Suprapubic skin (tissue), 4 donors: ENCODE measurements at regions not wholly inside any gene's neighbourhood (a gene's known extent, or its start where the extent isn't known, plus 50 kb on each side); places are given as distances from the start of the nearest gene placed in this dataset.
A peak's percentile ranks its signal among the peaks of the same experiment; 100 is the strongest.

Experiments
- DNase-seq, 2 donors: peaks; one replicate each; pipeline ENCODE4 v3.0.0-alpha.2; 2019; ENCODE audit warnings: low spot score in 2 of 2
- H3K27ac ChIP-seq: fragments of 200-600 bp; sonication (generic); one replicate; pipeline ENCODE4 v1.5.1; 2019
- H3K27me3 ChIP-seq: fragments of 200-600 bp; sonication (generic); one replicate; pipeline ENCODE4 v1.5.1; 2019
- H3K36me3 ChIP-seq: fragments of 200-600 bp; sonication (generic); one replicate; pipeline ENCODE4 v1.5.1; 2019
- H3K4me1 ChIP-seq: fragments of 200-600 bp; sonication (generic); one replicate; pipeline ENCODE4 v1.5.1; 2019
- H3K4me3 ChIP-seq: fragments of 200-600 bp; sonication (generic); one replicate; pipeline ENCODE4 v1.5.1; 2019; ENCODE audit warnings: mild to moderate bottlenecking
- H3K9me3 ChIP-seq: fragments of 200-600 bp; sonication (generic); one replicate; pipeline ENCODE4 v1.5.1; 2019
- EP300 ChIP-seq: sonication (generic); formaldehyde crosslinking; IDR thresholded peaks from one replicate; pipeline ENCODE4 v1.6.1; 2017; ENCODE audit warnings: antibody characterized with exemption
- POLR2A ChIP-seq, 2 donors: fragments of 450-650 bp; IDR thresholded peaks; one replicate each; pipeline ENCODE4 v1.6.1; 2017; ENCODE audit warnings: antibody characterized with exemption in 2 of 2, mild to moderate bottlenecking in 2 of 2, moderate library complexity in 2 of 2
- POLR2AphosphoS5 ChIP-seq, 3 donors: sonication (generic); formaldehyde crosslinking; IDR thresholded peaks; one replicate each; pipeline ENCODE4 v1.6.1; 2017; ENCODE audit warnings: antibody characterized with exemption in 3 of 3
- WGBS: methylation state at CpG from one replicate; pipeline ENCODE4 v1.1.5; 2018; 5-methylcytosine and 5-hydroxymethylcytosine counted together
- TF ChIP-seq, protein P1 (sequence below), 2 donors: fragments of 200-600 bp in 1 of 2; fragments of 450-650 bp in 1 of 2; sonication (generic) in 1 of 2; IDR thresholded peaks; one replicate each; pipeline ENCODE4 v1.5.1; 2016 to 2019; ENCODE audit warnings: antibody characterized with exemption in 2 of 2, mild to moderate bottlenecking in 1 of 2, moderate library complexity in 1 of 2

DNA sequence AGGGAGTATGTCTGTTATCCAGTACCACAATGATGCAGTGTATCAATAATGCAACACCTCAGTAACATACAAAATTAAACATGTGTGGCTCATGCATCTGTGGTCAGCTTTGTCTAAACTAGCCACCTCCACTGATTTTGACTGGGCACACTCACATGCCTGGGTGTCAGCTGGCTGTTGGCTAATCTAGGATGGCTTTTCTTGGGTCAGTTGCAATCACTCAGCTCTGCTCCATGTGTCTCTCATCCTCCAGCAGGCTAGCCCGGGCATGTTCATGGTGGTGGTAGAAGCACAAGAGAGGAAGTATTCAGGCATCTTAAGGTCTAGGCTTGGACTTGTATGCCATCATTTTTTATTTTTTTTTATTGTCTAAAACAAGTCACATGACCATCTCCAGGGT, 59.3 kb upstream of the JAG1 start:
- Histone ChIP-seq H3K27ac (no peak overlapping the region), H3K27me3 (no peaks in the 10 kb centered on the region), H3K4me1 (peaks cover 7% of the 10 kb centered on the region), H3K36me3 (no peaks in the 10 kb centered on the region), H3K9me3 (no peaks in the 10 kb centered on the region), H3K4me3 (no peak overlapping the region)
- WGBS: 93% methylated on average over 1 of the region's 1 CpG
- DNase-seq: no peak
- TF ChIP-seq POLR2A (IDR thresholded peaks at IDR 0.05): no peak
- TF ChIP-seq, protein P1, sequence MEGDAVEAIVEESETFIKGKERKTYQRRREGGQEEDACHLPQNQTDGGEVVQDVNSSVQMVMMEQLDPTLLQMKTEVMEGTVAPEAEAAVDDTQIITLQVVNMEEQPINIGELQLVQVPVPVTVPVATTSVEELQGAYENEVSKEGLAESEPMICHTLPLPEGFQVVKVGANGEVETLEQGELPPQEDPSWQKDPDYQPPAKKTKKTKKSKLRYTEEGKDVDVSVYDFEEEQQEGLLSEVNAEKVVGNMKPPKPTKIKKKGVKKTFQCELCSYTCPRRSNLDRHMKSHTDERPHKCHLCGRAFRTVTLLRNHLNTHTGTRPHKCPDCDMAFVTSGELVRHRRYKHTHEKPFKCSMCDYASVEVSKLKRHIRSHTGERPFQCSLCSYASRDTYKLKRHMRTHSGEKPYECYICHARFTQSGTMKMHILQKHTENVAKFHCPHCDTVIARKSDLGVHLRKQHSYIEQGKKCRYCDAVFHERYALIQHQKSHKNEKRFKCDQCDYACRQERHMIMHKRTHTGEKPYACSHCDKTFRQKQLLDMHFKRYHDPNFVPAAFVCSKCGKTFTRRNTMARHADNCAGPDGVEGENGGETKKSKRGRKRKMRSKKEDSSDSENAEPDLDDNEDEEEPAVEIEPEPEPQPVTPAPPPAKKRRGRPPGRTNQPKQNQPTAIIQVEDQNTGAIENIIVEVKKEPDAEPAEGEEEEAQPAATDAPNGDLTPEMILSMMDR (IDR thresholded peaks at IDR 0.05): no peak
- no peak for TF ChIP-seq EP300
- no peak for TF ChIP-seq POLR2AphosphoS5 (IDR thresholded peaks at IDR 0.05)

DNA sequence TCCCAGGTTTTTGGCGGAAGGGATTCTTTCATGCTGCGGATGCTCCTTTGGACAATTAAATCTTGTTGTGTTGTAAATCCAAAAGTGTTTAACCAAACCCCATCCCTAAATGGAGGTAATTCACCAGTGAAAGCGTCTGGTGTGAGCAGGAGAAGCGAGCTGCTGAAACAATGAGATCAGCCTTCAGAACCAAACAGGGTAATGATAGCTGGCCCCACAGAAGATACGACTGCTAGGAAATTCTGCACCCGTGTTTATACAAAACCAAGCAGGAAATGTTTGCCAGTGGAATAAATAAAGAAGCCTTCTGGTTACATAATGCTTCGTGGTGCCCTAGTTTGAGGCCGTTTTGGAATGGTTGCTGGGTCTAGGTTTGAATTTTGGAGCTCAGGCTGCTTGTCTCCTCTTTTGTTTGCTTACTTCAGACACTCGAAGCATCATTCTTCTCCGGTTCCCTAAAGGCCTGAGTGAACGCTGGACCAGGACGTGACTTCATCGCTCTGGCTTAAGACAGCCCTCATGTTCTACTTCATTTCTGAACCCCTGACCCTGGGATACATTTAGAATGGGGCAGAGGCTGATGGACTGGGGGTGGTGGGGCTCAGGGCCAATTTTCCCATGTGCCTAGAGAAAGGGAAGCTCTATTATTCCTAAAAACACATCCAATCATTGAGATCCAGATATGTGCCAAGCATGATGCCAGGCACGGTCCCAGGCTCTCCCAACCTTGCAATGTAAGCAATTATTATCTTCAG, 61.6 kb upstream of the JAG1 start:
- Histone ChIP-seq H3K4me1 (peaks cover 21% of the 10 kb centered on the region), H3K4me3 (no peak overlapping the region), H3K9me3 (no peaks in the 10 kb centered on the region), H3K27ac (no peak overlapping the region), H3K27me3 (no peaks in the 10 kb centered on the region), H3K36me3 (no peaks in the 10 kb centered on the region)
- no peak for DNase-seq
- WGBS: 73% methylated on average over 14 of the region's 14 CpGs
- TF ChIP-seq POLR2A (IDR thresholded peaks at IDR 0.05): no peak
- no peak for TF ChIP-seq EP300
- TF ChIP-seq POLR2AphosphoS5 (IDR thresholded peaks at IDR 0.05): no peak
- TF ChIP-seq, protein P1 (IDR thresholded peaks at IDR 0.05): no peak

GRCh38 chr20:10739134-10739533, 65.3 kb upstream of the JAG1 start:
- Histone ChIP-seq H3K4me1 (peaks cover 21% of the 10 kb centered on the region), H3K36me3 (no peaks in the 10 kb centered on the region), H3K27ac (peak overlapping the region; percentile 70), H3K4me3 (peak overlapping the region; percentile 36), H3K27me3 (no peaks in the 10 kb centered on the region), H3K9me3 (no peaks in the 10 kb centered on the region)
- 8% methylated on average over 1 of the region's 1 CpG for WGBS
- TF ChIP-seq POLR2AphosphoS5 (IDR thresholded peaks at IDR 0.05) (no peak), POLR2A (IDR thresholded peaks at IDR 0.05) (no peak), EP300 (no peak)
- TF ChIP-seq, protein P1 (IDR thresholded peaks at IDR 0.05): no peak
- no peak for DNase-seq

- H3K4me1 ChIP-seq: peaks cover 21% of the 10 kb centered on the region
- no peaks in the 10 kb centered on the region for H3K36me3 ChIP-seq
- WGBS: 25% methylated on average over 7 of the region's 7 CpGs
- H3K4me3 ChIP-seq: peak overlapping the region; percentile 36
- H3K27ac ChIP-seq: peak overlapping the region; percentile 70
- no peak for DNase-seq
- H3K9me3 ChIP-seq: no peaks in the 10 kb centered on the region
- H3K27me3 ChIP-seq: no peaks in the 10 kb centered on the region
- no peak for TF ChIP-seq EP300
- TF ChIP-seq, protein P1 (IDR thresholded peaks at IDR 0.05): no peak
- TF ChIP-seq POLR2A (IDR thresholded peaks at IDR 0.05): no peak
- no peak for TF ChIP-seq POLR2AphosphoS5 (IDR thresholded peaks at IDR 0.05)
Observed at GRCh38 chr20:10739566-10739965, 65.8 kb upstream of the JAG1 start.

GRCh38 chr20:10741060-10741459, 67.3 kb upstream of the JAG1 start:
- Histone ChIP-seq H3K27me3 (no peaks in the 10 kb centered on the region), H3K4me3 (no peak overlapping the region), H3K27ac (no peak overlapping the region), H3K9me3 (no peaks in the 10 kb centered on the region), H3K4me1 (peaks cover 21% of the 10 kb centered on the region), H3K36me3 (no peaks in the 10 kb centered on the region)
- 57% methylated on average over 5 of the region's 5 CpGs for WGBS
- no peak for DNase-seq
- TF ChIP-seq POLR2A (IDR thresholded peaks at IDR 0.05): no peak
- TF ChIP-seq POLR2AphosphoS5 (IDR thresholded peaks at IDR 0.05): no peak
- TF ChIP-seq, protein P1 (IDR thresholded peaks at IDR 0.05): no peak
- TF ChIP-seq EP300: no peak
